Choroid plexus epithelial cell (primary cell): ENCODE measurements at regions not wholly inside any gene's neighbourhood (a gene's known extent, or its start where the extent isn't known, plus 50 kb on each side); places are given as distances from the start of the nearest gene placed in this dataset.

Source experiments
- DNase-seq: peaks from one replicate; pipeline ENCODE4 v3.0.0-alpha.2; 2010; ENCODE audit warnings: low read depth
- H3K4me3 ChIP-seq: 2 replicates; pipeline ENCODE4 v1.5.1; 2011; ENCODE audit warnings: low read depth, mild to moderate bottlenecking, control low read depth, low read length, moderate library complexity
- CTCF ChIP-seq: conservative IDR thresholded peaks from 2 replicates; pipeline ENCODE4 v1.5.1; 2011; ENCODE audit warnings: low read depth, mild to moderate bottlenecking, control low read depth, inconsistent platforms, low read length, moderate library complexity

DNA sequence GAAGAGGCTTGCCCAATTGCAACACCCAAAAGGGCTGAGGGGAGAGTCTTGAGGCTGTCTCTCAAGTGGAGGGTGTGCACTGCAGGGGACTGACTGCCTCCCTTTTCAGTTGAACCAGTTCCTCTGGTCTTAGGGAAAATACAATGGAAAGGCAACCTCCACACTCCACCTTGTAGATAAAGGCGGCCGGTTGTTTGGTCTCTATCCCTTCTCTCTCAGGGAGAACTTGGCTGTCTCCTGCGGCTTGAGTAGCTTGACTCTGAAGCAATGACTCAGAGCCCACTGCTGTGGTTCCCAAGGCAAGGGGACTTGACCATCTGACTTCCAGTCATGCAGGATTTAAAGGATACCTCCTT lies 143.2 kb upstream of the UMPS start:
- TF ChIP-seq CTCF, result no peak
- no peak overlapping the region for H3K4me3 ChIP-seq
- DNase-seq, result no peak

GRCh38 chr3:124588036-124588435 lies 142.2 kb upstream of the UMPS start:
- no peak overlapping the region for H3K4me3 ChIP-seq
- no peak for TF ChIP-seq CTCF
- no peak for DNase-seq

- no peak overlapping the region for H3K4me3 ChIP-seq
- DNase-seq, result no peak
- TF ChIP-seq CTCF, result no peak
These were observed 141.5 kb upstream of the UMPS start for GRCh38 chr3:124588794-124589193.

DNA sequence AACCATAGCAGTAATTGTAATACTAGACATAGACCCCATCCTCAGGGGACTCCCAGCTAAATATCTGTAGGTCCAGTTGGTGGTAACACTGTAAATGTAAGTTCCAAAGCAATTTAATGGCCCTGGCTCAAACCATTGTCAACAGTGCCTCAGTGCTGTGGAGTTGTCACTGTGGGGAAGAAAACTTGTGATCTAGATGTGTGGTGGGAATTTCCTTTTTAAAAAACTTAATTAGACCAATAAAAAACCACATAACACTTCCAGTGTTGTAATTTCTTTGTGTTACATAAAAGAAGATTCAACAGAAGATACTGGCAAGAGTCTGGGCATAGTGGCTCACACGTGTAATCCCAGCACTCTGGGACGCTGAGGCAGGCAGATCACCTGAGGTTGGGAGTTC lies 138.6 kb upstream of the UMPS start:
- H3K4me3 ChIP-seq, result no peak overlapping the region
- TF ChIP-seq CTCF, result no peak
- no peak for DNase-seq

DNA sequence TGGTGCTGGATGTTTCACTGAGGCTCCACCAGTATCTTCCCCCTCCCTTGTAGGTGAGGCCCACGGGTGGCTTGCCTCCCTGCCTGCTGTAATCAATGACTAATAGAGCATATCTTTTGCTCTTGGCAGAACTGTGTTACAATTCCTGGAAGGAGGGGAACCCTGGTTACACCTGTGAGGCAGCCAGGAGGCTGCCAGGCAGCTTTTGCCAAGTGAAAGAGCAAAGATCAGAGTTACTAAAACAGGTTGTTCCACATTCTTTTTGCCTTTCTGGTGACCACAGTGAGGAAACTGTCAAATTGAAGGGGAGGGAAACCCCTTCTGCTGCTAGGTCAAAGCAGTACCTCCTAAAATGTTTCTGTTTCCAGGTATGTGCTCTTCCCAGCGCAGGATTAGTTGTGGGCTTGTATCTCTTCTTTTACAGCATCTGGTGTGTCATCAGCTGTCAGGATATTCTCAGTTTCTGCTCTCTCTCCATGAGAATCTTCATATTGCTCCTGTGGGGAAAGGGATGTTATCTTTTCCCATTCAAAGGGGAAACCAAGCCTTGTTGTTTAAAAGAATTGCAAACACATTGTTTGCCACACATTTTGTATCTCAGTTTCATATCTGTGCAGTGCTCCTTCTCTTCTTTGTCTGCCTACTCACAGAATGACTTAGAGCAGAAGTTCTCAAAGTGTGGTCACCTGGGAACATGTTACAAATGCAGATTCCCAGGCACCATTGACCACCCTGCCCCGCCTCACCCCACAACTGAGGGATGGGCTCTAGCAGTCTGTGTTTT lies 137.4 kb upstream of the UMPS start:
- DNase-seq, result no peak
- H3K4me3 ChIP-seq, result no peak overlapping the region
- TF ChIP-seq CTCF, result no peak

DNA sequence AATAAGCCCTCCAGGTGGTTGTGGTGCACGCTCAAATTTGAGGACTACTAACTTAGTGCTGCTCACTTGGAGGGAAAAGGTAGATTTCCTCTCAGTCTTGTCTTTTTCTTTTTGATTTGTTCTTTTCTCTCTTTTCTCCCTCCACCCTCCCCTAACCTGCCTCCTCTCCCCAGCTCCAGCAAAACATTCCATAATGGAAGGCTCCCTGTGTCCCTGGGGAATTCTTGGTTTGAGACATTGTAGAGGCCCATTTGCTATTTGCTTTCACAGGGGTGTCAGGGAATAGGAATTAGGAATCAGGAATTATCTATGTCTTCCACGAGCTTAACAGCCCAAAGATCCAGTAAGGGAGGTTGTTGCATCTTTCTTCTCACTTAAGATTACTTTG lies 136.8 kb upstream of the UMPS start:
- DNase-seq, result no peak
- H3K4me3 ChIP-seq, result no peak overlapping the region
- no peak for TF ChIP-seq CTCF

- no peak for TF ChIP-seq CTCF
- no peak for DNase-seq
- no peak overlapping the region for H3K4me3 ChIP-seq
These were observed 135.7 kb upstream of the UMPS start for GRCh38 chr3:124594581-124594980.
